ENCODE measurements at regions not wholly inside any gene's neighbourhood (a gene's known extent, or its start where the extent isn't known, plus 50 kb on each side); places are given as distances from the start of the nearest gene placed in this dataset.

DNA sequence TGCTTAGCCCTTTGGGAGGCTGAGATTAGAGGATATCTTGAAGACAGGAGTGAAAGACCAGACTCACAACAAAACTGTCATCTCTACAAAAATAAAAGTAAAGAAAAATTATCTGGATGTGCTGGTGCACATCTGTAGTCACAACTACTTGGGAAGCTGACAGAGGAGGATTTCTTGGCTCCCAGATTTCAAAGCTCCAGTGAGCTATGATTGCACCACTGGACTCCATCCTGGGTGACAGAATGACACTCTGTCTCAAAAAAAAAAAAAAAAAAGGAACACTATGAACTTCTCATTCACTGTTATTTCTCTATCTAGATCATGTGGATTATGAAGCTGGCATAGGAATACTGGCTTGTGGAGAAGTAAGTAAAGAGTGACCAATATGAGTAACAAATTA lies 1400.0 kb downstream of the CDY2B start:
- no peak for TF ChIP-seq CTCF (IDR thresholded peaks at IDR 0.05)

DNA sequence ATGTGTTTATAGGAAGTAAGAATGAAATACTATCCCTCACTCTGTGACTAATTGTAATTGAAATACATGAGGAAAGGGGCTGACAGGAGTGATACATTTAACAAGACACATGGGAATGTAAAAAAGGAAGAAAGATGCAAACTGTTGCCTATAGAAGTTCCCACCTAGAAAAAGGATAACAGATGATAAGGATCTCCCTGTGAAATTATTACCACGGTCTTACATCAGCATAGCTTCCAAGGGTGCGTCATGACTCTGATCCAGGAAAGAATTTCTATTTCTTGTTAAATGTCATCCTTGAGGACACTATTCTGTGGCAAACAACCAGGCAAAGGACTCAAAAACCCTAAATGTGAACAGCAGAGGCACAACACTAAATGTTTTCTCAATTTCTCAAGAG lies 1406.0 kb downstream of the CDY2B start:
- TF ChIP-seq CTCF (IDR thresholded peaks at IDR 0.05) = no peak

- no peak for TF ChIP-seq CTCF (IDR thresholded peaks at IDR 0.05)
These were observed 1425.2 kb downstream of the CDY2B start for GRCh38 chrY:16454799-16455198.

DNA sequence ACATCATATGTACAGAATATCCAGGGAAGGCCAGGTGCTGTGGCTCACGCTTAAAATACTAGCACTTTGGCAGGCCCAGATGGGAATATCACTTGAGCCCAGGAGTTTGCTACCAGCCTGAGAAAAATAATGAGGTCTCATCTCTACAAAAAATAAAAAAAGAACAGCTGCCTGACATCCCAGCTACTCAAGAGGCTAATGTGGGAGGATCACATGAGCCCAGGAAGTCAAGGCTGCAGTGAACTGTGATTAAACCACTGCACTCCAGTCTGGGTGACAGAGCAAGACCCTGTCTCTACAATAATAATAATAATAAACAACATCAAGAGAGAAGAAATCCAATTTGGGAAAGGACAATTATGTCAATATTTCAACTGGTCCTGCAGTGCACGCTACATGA lies 1433.9 kb downstream of the CDY2B start:
- TF ChIP-seq CTCF (IDR thresholded peaks at IDR 0.05) = no peak

All from LNCAP (cell line).